Panc1 (cell line): ENCODE measurements at regions not wholly inside any gene's neighbourhood (a gene's known extent, or its start where the extent isn't known, plus 50 kb on each side); places are given as distances from the start of the nearest gene placed in this dataset.

Experiments used
- ATAC-seq: fragments of 200-7000 bp; cut with Tn5 transposase; 2 replicates; pipeline ENCODE4 v1.9.1; 2020; ENCODE audit warnings: mild to moderate bottlenecking, moderate library complexity
- BruUV-seq: library from RNA; stranded (reverse); fragments of 400-500 nt; replicated peaks from 2 replicates; lab custom pipeline; 2021; lab: Mats Ljungman, UMichigan
- CTCF ChIA-PET: fragments of 300-600 bp; sonication (Branson Sonifier 250); formaldehyde crosslinking; loops from one replicate; lab custom pipeline; 2022; ENCODE audit warnings: antibody characterized with exemption; lab: Charles Lee
- POLR2A ChIA-PET: fragments of 300-600 bp; sonication (Branson Sonifier 250); formaldehyde crosslinking; loops from one replicate; lab custom pipeline; 2022; ENCODE audit warnings: antibody characterized with exemption; lab: Charles Lee
- DNase-seq: peaks from one replicate; pipeline ENCODE4 v3.0.0-alpha.2; 2010; ENCODE audit warnings: low read depth, low spot score
- H3K27ac ChIP-seq: 2 replicates; pipeline ENCODE4 v1.5.1; 2011; ENCODE audit warnings: mild to moderate bottlenecking, low read length, inconsistent platforms
- H3K27me3 ChIP-seq: fragments of 200-500 bp; sonication (Bioruptor generic); 2 replicates; pipeline ENCODE4 v1.6.0; 2014; ENCODE audit warnings: low read length, inconsistent platforms; ENCODE audit not compliant: control insufficient read depth, insufficient read depth
- H3K36me3 ChIP-seq: fragments of 200-500 bp; sonication (Bioruptor generic); 2 replicates; pipeline ENCODE4 v1.5.1; 2014; ENCODE audit warnings: inconsistent platforms, mild to moderate bottlenecking, low read length, moderate library complexity; ENCODE audit not compliant: control insufficient read depth, insufficient read depth
- H3K4me1 ChIP-seq: 2 replicates; pipeline ENCODE4 v1.5.1; 2011; ENCODE audit warnings: inconsistent platforms, mild to moderate bottlenecking, low read length, moderate library complexity; ENCODE audit not compliant: control insufficient read depth, insufficient read depth
- H3K4me3 ChIP-seq, 2 experiments: 2 replicates each; pipeline ENCODE4 v1.5.1; 2011 to 2012; ENCODE audit warnings: low read depth in 2 of 2, low read length in 2 of 2, mild to moderate bottlenecking in 2 of 2, inconsistent platforms in 1 of 2, moderate library complexity in 1 of 2
- H3K9me3 ChIP-seq: fragments of 200-500 bp; sonication (Bioruptor generic); 2 replicates; pipeline ENCODE4 v1.5.1; 2014; ENCODE audit warnings: low read depth, mild to moderate bottlenecking, inconsistent platforms, low read length, moderate library complexity; ENCODE audit not compliant: control insufficient read depth, insufficient read depth
- SIN3A ChIP-seq: IDR thresholded peaks from 2 replicates; pipeline ENCODE4 v1.6.1; 2012; ENCODE audit warnings: low read depth, mild to moderate bottlenecking, low read length, moderate library complexity, borderline replicate concordance; ENCODE audit not compliant: insufficient read depth
- TCF7L2 ChIP-seq: IDR thresholded peaks from 2 replicates; pipeline ENCODE4 v1.6.1; 2011; ENCODE audit warnings: mild to moderate bottlenecking, low read depth, low read length, inconsistent platforms
- in situ Hi-C: cut with HindIII; loops from 2 replicates; pipeline ENCODE4 v1.10.0; 2016; ENCODE audit warnings: low sequenced_read_pairs, low pct_unique_long_range_greater_than_20kb
- intact Hi-C: fragments of 100-400 bp; cut with micrococcal nuclease; formaldehyde crosslinking; loops from one replicate; pipeline ENCODE4 v1.10.0; 2022; ENCODE audit not compliant: unreplicated experiment
- TF ChIP-seq, protein P1 (sequence below): fragments of 450-650 bp; IDR thresholded peaks from 2 replicates; pipeline ENCODE4 v1.5.1; 2017; ENCODE audit warnings: mild to moderate bottlenecking
- TF ChIP-seq, protein P2 (sequence below), 2 experiments: IDR thresholded peaks; 2 replicates each; pipeline ENCODE4 v1.6.1; 2011 to 2012; ENCODE audit warnings: low read depth in 2 of 2, control low read depth in 1 of 2, low read length in 1 of 2, mild to moderate bottlenecking in 1 of 2, moderate library complexity in 1 of 2; ENCODE audit not compliant: insufficient read depth in 1 of 2

- Histone ChIP-seq H3K4me3 (no peak overlapping the region), H3K27ac (no peak overlapping the region), H3K9me3 (no peaks in the 10 kb centered on the region), H3K4me1 (no peaks in the 10 kb centered on the region), H3K36me3 (no peaks in the 10 kb centered on the region), H3K27me3 (peaks cover under 1% of the 10 kb centered on the region)
- in situ Hi-C loops (no loop called here), intact Hi-C loops (no loop called here)
- POLR2A ChIA-PET = no interaction called here
- TF ChIP-seq, protein P1, sequence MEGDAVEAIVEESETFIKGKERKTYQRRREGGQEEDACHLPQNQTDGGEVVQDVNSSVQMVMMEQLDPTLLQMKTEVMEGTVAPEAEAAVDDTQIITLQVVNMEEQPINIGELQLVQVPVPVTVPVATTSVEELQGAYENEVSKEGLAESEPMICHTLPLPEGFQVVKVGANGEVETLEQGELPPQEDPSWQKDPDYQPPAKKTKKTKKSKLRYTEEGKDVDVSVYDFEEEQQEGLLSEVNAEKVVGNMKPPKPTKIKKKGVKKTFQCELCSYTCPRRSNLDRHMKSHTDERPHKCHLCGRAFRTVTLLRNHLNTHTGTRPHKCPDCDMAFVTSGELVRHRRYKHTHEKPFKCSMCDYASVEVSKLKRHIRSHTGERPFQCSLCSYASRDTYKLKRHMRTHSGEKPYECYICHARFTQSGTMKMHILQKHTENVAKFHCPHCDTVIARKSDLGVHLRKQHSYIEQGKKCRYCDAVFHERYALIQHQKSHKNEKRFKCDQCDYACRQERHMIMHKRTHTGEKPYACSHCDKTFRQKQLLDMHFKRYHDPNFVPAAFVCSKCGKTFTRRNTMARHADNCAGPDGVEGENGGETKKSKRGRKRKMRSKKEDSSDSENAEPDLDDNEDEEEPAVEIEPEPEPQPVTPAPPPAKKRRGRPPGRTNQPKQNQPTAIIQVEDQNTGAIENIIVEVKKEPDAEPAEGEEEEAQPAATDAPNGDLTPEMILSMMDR = no peak
- TF ChIP-seq, protein P2, sequence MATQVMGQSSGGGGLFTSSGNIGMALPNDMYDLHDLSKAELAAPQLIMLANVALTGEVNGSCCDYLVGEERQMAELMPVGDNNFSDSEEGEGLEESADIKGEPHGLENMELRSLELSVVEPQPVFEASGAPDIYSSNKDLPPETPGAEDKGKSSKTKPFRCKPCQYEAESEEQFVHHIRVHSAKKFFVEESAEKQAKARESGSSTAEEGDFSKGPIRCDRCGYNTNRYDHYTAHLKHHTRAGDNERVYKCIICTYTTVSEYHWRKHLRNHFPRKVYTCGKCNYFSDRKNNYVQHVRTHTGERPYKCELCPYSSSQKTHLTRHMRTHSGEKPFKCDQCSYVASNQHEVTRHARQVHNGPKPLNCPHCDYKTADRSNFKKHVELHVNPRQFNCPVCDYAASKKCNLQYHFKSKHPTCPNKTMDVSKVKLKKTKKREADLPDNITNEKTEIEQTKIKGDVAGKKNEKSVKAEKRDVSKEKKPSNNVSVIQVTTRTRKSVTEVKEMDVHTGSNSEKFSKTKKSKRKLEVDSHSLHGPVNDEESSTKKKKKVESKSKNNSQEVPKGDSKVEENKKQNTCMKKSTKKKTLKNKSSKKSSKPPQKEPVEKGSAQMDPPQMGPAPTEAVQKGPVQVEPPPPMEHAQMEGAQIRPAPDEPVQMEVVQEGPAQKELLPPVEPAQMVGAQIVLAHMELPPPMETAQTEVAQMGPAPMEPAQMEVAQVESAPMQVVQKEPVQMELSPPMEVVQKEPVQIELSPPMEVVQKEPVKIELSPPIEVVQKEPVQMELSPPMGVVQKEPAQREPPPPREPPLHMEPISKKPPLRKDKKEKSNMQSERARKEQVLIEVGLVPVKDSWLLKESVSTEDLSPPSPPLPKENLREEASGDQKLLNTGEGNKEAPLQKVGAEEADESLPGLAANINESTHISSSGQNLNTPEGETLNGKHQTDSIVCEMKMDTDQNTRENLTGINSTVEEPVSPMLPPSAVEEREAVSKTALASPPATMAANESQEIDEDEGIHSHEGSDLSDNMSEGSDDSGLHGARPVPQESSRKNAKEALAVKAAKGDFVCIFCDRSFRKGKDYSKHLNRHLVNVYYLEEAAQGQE (IDR thresholded peaks at IDR 0.05; ENCODE audit: insufficient read depth in 1 of 2, low read depth in 2 of 2, low read length in 1 of 2) = no peak
- no peak for TF ChIP-seq TCF7L2
- no peak for DNase-seq
- no peak for ATAC-seq
- BruUV-seq = no TSS peak
- CTCF ChIA-PET = no interaction called here
Observed at GRCh38 chr12:45580356-45580969, 149.0 kb upstream of the ARID2 start.

DNA sequence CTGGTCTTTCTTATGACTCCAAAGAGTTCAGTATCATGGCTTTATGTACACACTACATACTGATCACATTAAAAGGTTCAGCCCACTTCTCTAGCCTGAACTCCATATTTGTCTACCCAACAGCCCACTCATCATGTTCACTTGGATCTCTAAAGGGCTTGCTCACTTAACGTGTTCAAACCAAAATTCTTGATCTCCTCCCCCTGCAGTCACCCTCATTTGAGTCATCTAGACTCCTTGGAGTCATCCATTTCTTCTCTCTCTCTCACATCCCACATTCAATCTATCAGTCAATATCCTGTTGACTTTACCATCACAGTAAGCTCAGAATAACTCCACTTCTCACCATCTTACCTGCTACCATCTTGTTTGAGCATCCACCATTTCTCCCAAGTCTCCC, 148.4 kb upstream of the ARID2 start:
- TF ChIP-seq, protein P1 = no peak
- TF ChIP-seq, protein P2 (IDR thresholded peaks at IDR 0.05; ENCODE audit: insufficient read depth in 1 of 2, low read depth in 2 of 2, low read length in 1 of 2) = no peak
- no peak for TF ChIP-seq TCF7L2
- TF ChIP-seq SIN3A = no peak
- no TSS peak for BruUV-seq

More for the DNA sequence above, 148.4 kb upstream of the ARID2 start:
- Histone ChIP-seq H3K27me3 (no peaks in the 10 kb centered on the region; the same call in none of the 2 replicates), H3K27ac (no peak overlapping the region), H3K9me3 (no peaks in the 10 kb centered on the region), H3K36me3 (no peaks in the 10 kb centered on the region), H3K4me1 (no peaks in the 10 kb centered on the region), H3K4me3 (no peak overlapping the region)
- intact Hi-C loops = no loop called here
- ATAC-seq (no peak), DNase-seq (no peak)
- ChIA-PET CTCF (no interaction called here), POLR2A (no interaction called here)
- in situ Hi-C loops = no loop called here
